Left lung (tissue), 4 donors: ENCODE measurements at regions not wholly inside any gene's neighbourhood (a gene's known extent, or its start where the extent isn't known, plus 50 kb on each side); places are given as distances from the start of the nearest gene placed in this dataset.

ENCODE experiments used
- ATAC-seq: fragments of 200-7000 bp; cut with Tn5 transposase; one replicate; pipeline ENCODE4 v1.9.1; 2020; ENCODE audit warnings: moderate library complexity
- DNase-seq, 4 donors: peaks; one replicate each; pipeline ENCODE4 v3.0.0-alpha.2; 2013 to 2020
- H3K27ac ChIP-seq, 2 donors: fragments of 200-600 bp; sonication (generic) in 1 of 2; one replicate each; pipeline versions ENCODE4 v1.5.0 to v1.8.0; 2020 to 2021
- H3K27me3 ChIP-seq, 2 donors: fragments of 200-600 bp; sonication (generic) in 1 of 2; one replicate each; pipeline versions ENCODE4 v1.5.0 to v1.8.0; 2020 to 2021
- H3K36me3 ChIP-seq, 2 donors: fragments of 200-600 bp; sonication (generic) in 1 of 2; one replicate each; pipeline versions ENCODE4 v1.5.0 to v1.8.0; 2020 to 2021
- H3K4me1 ChIP-seq, 2 donors: fragments of 200-600 bp; one replicate each; pipeline ENCODE4 v1.8.0; 2021
- H3K4me3 ChIP-seq, 2 donors: fragments of 200-600 bp; sonication (generic) in 1 of 2; one replicate each; pipeline versions ENCODE4 v1.5.0 to v1.8.0; 2020 to 2021; ENCODE audit warnings: mild to moderate bottlenecking in 1 of 2
- H3K9me3 ChIP-seq, 2 donors: fragments of 200-600 bp; sonication (generic) in 1 of 2; one replicate each; pipeline versions ENCODE4 v1.5.0 to v1.8.0; 2020 to 2021
- CTCF ChIP-seq, 2 donors: fragments of 200-600 bp; sonication (generic) in 1 of 2; IDR thresholded peaks; one replicate each; pipeline versions ENCODE4 v1.5.0 to v1.8.0; 2021; ENCODE audit warnings: antibody characterized with exemption in 2 of 2
- intact Hi-C, 2 donors: fragments of 100-400 bp; cut with DNase I; formaldehyde crosslinking; loops; one replicate each; pipeline versions ENCODE4 v1.11.2 to v1.14.2; 2022
- donor health status: DM: no; HTN: yes; CAD: no.
- donor health status: DM: no; HTN: no; CAD: no.

GRCh38 chr10:60461688-60462087 lies 72.0 kb upstream of the ANK3 start:
- intact Hi-C loops: no loop called here
- ATAC-seq (peak; percentile 35), DNase-seq (no peak)
- no peaks in the 10 kb centered on the region for H3K9me3 ChIP-seq
- no peaks in the 10 kb centered on the region for H3K27me3 ChIP-seq
- no peak for TF ChIP-seq CTCF (IDR thresholded peaks at IDR 0.05)
- no peak overlapping the region for H3K4me3 ChIP-seq
- H3K27ac ChIP-seq: no peak overlapping the region
- no peaks in the 10 kb centered on the region for H3K36me3 ChIP-seq
- no peaks in the 10 kb centered on the region for H3K4me1 ChIP-seq

- H3K27me3 ChIP-seq: no peaks in the 10 kb centered on the region
- H3K27ac ChIP-seq: no peak overlapping the region
- ATAC-seq (no peak), DNase-seq (no peak)
- no peaks in the 10 kb centered on the region for H3K4me1 ChIP-seq
- H3K36me3 ChIP-seq: no peaks in the 10 kb centered on the region
- H3K4me3 ChIP-seq: no peak overlapping the region
- intact Hi-C loops: no loop called here
- TF ChIP-seq CTCF (IDR thresholded peaks at IDR 0.05): no peak
- H3K9me3 ChIP-seq: no peaks in the 10 kb centered on the region
Observed at GRCh38 chr10:60459701-60460457, 70.2 kb upstream of the ANK3 start.

- Histone ChIP-seq H3K36me3 (no peaks in the 10 kb centered on the region), H3K9me3 (no peaks in the 10 kb centered on the region), H3K27me3 (no peaks in the 10 kb centered on the region), H3K27ac (no peak overlapping the region), H3K4me1 (no peaks in the 10 kb centered on the region), H3K4me3 (no peak overlapping the region)
- no peak for TF ChIP-seq CTCF (IDR thresholded peaks at IDR 0.05)
- ATAC-seq: no peak
- intact Hi-C loops: no loop called here
- DNase-seq: no peak
Observed at GRCh38 chr10:60456053-60456452, 66.4 kb upstream of the ANK3 start.

GRCh38 chr10:60454336-60454735 lies 64.7 kb upstream of the ANK3 start:
- H3K36me3 ChIP-seq: no peaks in the 10 kb centered on the region
- TF ChIP-seq CTCF (IDR thresholded peaks at IDR 0.05): no peak
- H3K27ac ChIP-seq: no peak overlapping the region
- no peak overlapping the region for H3K4me3 ChIP-seq
- H3K9me3 ChIP-seq: no peaks in the 10 kb centered on the region
- no peaks in the 10 kb centered on the region for H3K4me1 ChIP-seq
- ATAC-seq (no peak), DNase-seq (no peak)
- no peaks in the 10 kb centered on the region for H3K27me3 ChIP-seq
- intact Hi-C loops: no loop called here

- Histone ChIP-seq H3K27ac (no peak overlapping the region), H3K36me3 (no peaks in the 10 kb centered on the region), H3K9me3 (no peaks in the 10 kb centered on the region), H3K4me1 (no peaks in the 10 kb centered on the region), H3K4me3 (no peak overlapping the region), H3K27me3 (no peaks in the 10 kb centered on the region)
- DNase-seq (no peak), ATAC-seq (no peak)
- intact Hi-C loops: no loop called here
- no peak for TF ChIP-seq CTCF (IDR thresholded peaks at IDR 0.05)
Observed at GRCh38 chr10:60453036-60453435, 63.4 kb upstream of the ANK3 start.
